Ovary (tissue), 3 donors: ENCODE measurements at regions not wholly inside any gene's neighbourhood (a gene's known extent, or its start where the extent isn't known, plus 50 kb on each side); places are given as distances from the start of the nearest gene placed in this dataset.

Source experiments
- CTCF ChIP-seq, 3 donors: fragments of 450-650 bp in 2 of 3; fragments of 200-600 bp in 1 of 3; IDR thresholded peaks; one replicate each; pipeline versions ENCODE4 v1.5.1 to v1.8.0; 2016 to 2022; ENCODE audit warnings: antibody characterized with exemption in 3 of 3, mild to moderate bottlenecking in 1 of 3
- EP300 ChIP-seq: sonication (generic); formaldehyde crosslinking; IDR thresholded peaks from one replicate; pipeline ENCODE4 v1.6.1; 2017; ENCODE audit warnings: antibody characterized with exemption
- POLR2A ChIP-seq: fragments of 450-650 bp; IDR thresholded peaks from one replicate; pipeline ENCODE4 v1.6.1; 2017; ENCODE audit warnings: antibody characterized with exemption, mild to moderate bottlenecking, moderate library complexity
- donor health status: DM: no; HTN: no; CAD: no.

DNA sequence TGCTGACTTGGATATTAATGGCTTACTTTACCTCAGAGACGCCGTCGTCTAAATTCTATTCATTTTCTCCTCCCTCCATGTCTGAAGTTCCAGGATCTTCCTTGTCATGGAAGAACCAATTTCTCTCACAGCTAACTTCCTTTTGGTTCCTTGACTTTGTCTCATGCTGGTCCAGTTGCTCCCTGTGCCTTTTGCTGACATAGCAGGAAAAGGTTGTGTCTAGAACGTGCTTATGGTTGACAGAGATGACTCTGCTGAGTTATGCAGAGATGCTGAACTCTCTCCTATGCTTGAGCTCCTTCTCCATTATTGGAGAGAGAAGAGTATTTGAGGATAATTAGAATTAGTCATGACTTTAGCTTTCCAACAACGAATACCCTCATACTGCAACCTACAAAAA lies 1338.9 kb downstream of the MAT2B start:
- TF ChIP-seq POLR2A: no peak
- TF ChIP-seq CTCF (IDR thresholded peaks at IDR 0.05): no peak
- TF ChIP-seq EP300: no peak
